ENCODE measurements at regions not wholly inside any gene's neighbourhood (a gene's known extent, or its start where the extent isn't known, plus 50 kb on each side); places are given as distances from the start of the nearest gene placed in this dataset.

GRCh38 chr1:24996983-24997893 lies 67.2 kb upstream of the RUNX3 start:
- peaks cover 14% of the 10 kb centered on the region for H3K27me3 ChIP-seq (ENCODE audit: control insufficient read depth, insufficient read depth, low read length)
- H3K27ac ChIP-seq (ENCODE audit: low read depth, low read length) = no peak overlapping the region
- peaks cover 4% of the 10 kb centered on the region; the same call in 1 of the 2 replicates for H3K9me3 ChIP-seq (ENCODE audit: control insufficient read depth, insufficient read depth, low read length)
- ChIA-PET POLR2A (no interaction called here), CTCF (no interaction called here)
- DNase-seq (ENCODE audit: low read depth, low spot score) = no peak
- H3K4me3 ChIP-seq (ENCODE audit: low read depth, low read length) = no peak overlapping the region
- no peak for TF ChIP-seq CTCF (IDR thresholded peaks at IDR 0.05; ENCODE audit: low read depth, low read length)

DNA sequence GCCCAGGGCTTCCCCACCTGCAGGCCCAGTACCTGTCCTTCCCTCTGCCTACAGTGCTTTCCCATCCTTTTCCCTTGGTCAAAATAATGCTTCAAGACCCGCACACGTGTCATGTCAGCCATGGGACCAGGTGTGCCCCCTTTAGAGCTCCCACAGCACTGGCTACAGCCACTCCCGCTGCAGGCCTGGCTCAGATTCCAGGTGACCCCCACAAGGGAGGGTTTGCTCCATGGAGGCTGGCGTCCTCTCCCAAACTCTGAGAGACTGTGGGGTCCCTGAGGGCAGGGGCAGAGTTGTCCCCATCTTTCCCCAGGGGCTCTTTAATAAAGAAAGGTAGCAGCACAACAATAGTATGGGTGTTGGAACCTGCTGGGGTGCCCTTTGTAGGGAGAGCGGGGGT lies 66.4 kb upstream of the RUNX3 start:
- Histone ChIP-seq H3K27ac (ENCODE audit: low read depth, low read length) (no peak overlapping the region), H3K9me3 (ENCODE audit: control insufficient read depth, insufficient read depth, low read length) (peaks cover 4% of the 10 kb centered on the region; the same call in 1 of the 2 replicates), H3K27me3 (ENCODE audit: control insufficient read depth, insufficient read depth, low read length) (peaks cover 21% of the 10 kb centered on the region), H3K4me3 (ENCODE audit: low read depth, low read length) (no peak overlapping the region)
- ChIA-PET POLR2A (no interaction called here), CTCF (no interaction called here)
- no peak for DNase-seq (ENCODE audit: low read depth, low spot score)
- no peak for TF ChIP-seq CTCF (IDR thresholded peaks at IDR 0.05; ENCODE audit: low read depth, low read length)

DNA sequence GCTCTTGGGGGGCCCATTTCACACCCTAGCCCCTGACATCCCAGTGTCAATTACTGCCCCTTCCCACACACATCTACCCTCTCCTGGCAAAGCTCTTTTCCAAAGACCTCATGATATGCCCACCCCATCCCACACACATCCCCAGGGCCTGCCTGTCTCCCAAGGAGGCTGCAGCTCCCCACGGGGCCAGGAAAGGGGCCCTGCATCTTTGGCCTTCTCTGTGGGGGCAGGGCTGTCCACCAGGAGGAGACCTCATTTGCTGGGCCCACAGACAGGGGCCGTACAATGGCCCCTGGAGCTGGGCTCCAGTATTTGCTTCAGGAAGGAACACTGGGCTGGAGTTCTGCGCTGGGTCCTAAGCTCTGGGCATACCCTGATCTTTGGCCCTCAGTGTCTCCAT lies 65.6 kb upstream of the RUNX3 start:
- POLR2A ChIA-PET = no interaction called here

DNA sequence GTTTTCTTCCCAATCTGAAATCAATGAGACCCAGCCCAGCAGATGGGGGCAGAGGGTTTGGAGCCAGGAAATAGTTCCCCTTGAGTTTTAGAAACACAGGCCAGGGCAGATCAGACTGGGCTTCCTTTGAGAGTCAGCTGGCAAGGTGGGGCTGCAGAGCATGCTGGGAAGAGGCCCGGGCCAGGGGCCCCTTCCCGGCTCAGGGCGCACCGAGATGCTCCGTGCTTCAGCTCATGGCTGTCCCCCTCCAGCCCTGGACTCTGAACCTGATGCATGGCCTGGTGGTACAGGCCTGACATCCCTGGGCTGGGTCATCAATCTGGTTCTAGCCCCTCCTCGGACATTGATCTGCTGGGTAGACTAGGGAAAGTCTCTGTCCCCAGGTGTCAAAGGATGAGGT lies 65.1 kb upstream of the RUNX3 start:
- peaks cover 34% of the 10 kb centered on the region for H3K27me3 ChIP-seq (ENCODE audit: control insufficient read depth, insufficient read depth, low read length)
- POLR2A ChIA-PET = no interaction called here
- H3K4me3 ChIP-seq (ENCODE audit: low read depth, low read length) = no peak overlapping the region
- CTCF ChIA-PET = no interaction called here
- no peak overlapping the region for H3K27ac ChIP-seq (ENCODE audit: low read depth, low read length)
- no peak for DNase-seq (ENCODE audit: low read depth, low spot score)
- no peak for TF ChIP-seq CTCF (IDR thresholded peaks at IDR 0.05; ENCODE audit: low read depth, low read length)
- no peaks in the 10 kb centered on the region; the same call in 1 of the 2 replicates for H3K9me3 ChIP-seq (ENCODE audit: control insufficient read depth, insufficient read depth, low read length)

More for the DNA sequence above, 65.6 kb upstream of the RUNX3 start:
- CTCF ChIA-PET = no interaction called here
- Histone ChIP-seq H3K4me3 (ENCODE audit: low read depth, low read length) (no peak overlapping the region), H3K27me3 (ENCODE audit: control insufficient read depth, insufficient read depth, low read length) (peaks cover 29% of the 10 kb centered on the region), H3K9me3 (ENCODE audit: control insufficient read depth, insufficient read depth, low read length) (no peaks in the 10 kb centered on the region; the same call in 1 of the 2 replicates), H3K27ac (ENCODE audit: low read depth, low read length) (no peak overlapping the region)
- TF ChIP-seq CTCF (IDR thresholded peaks at IDR 0.05; ENCODE audit: low read depth, low read length) = no peak
- no peak for DNase-seq (ENCODE audit: low read depth, low spot score)

- no peak overlapping the region for H3K4me3 ChIP-seq (ENCODE audit: low read depth, low read length)
- ChIA-PET POLR2A (no interaction called here), CTCF (no interaction called here)
- no peaks in the 10 kb centered on the region; the same call in 1 of the 2 replicates for H3K9me3 ChIP-seq (ENCODE audit: control insufficient read depth, insufficient read depth, low read length)
- peaks cover 42% of the 10 kb centered on the region for H3K27me3 ChIP-seq (ENCODE audit: control insufficient read depth, insufficient read depth, low read length)
- no peak for TF ChIP-seq CTCF (IDR thresholded peaks at IDR 0.05; ENCODE audit: low read depth, low read length)
- no peak overlapping the region for H3K27ac ChIP-seq (ENCODE audit: low read depth, low read length)
- no peak for DNase-seq (ENCODE audit: low read depth, low spot score)
These were observed 64.0 kb upstream of the RUNX3 start for GRCh38 chr1:24993871-24994580.
